Neural progenitor cell (in vitro differentiated cells): ENCODE measurements at regions not wholly inside any gene's neighbourhood (a gene's known extent, or its start where the extent isn't known, plus 50 kb on each side); places are given as distances from the start of the nearest gene placed in this dataset.

Source experiments
- DNase-seq: peaks from one replicate; pipeline ENCODE4 v3.0.0-alpha.2; 2016; ENCODE audit warnings: low spot score
- H2AFZ ChIP-seq: fragments of 200-600 bp; sonication (generic); replicated peaks from 2 replicates; pipeline ENCODE4 v1.6.1; 2016; ENCODE audit warnings: antibody characterized with exemption
- H3F3A ChIP-seq: fragments of 200-600 bp; sonication (generic); 2 replicates; pipeline ENCODE4 v1.6.1; 2016; ENCODE audit warnings: antibody characterized with exemption, low read depth
- H3K27ac ChIP-seq: fragments of 200-600 bp; sonication (generic); 2 replicates; pipeline ENCODE4 v1.5.1; 2016; ENCODE audit warnings: mild to moderate bottlenecking
- H3K27me3 ChIP-seq: fragments of 200-600 bp; sonication (generic); 2 replicates; pipeline ENCODE4 v1.6.1; 2016; ENCODE audit warnings: mild to moderate bottlenecking, moderate library complexity
- H3K36me3 ChIP-seq: fragments of 200-600 bp; sonication (generic); 2 replicates; pipeline ENCODE4 v1.5.1; 2016
- H3K4me1 ChIP-seq: fragments of 200-600 bp; sonication (generic); 2 replicates; pipeline ENCODE4 v1.6.1; 2016; ENCODE audit warnings: mixed run types
- H3K4me2 ChIP-seq: fragments of 200-600 bp; sonication (generic); 2 replicates; pipeline ENCODE4 v1.6.1; 2016
- H3K4me3 ChIP-seq: fragments of 200-600 bp; sonication (generic); 2 replicates; pipeline ENCODE4 v1.5.1; 2016
- H3K79me2 ChIP-seq: fragments of 200-600 bp; sonication (generic); 2 replicates; pipeline ENCODE4 v1.6.1; 2016; ENCODE audit warnings: low read depth
- H3K9ac ChIP-seq: fragments of 200-600 bp; sonication (generic); 2 replicates; pipeline ENCODE4 v1.6.1; 2016
- H3K9me3 ChIP-seq: fragments of 200-600 bp; sonication (generic); 2 replicates; pipeline ENCODE4 v1.5.1; 2016; ENCODE audit warnings: low read depth
- H4K20me1 ChIP-seq: fragments of 200-600 bp; sonication (generic); 2 replicates; pipeline ENCODE4 v1.6.1; 2016; ENCODE audit warnings: low read depth
- H3K27ac Mint-ChIP-seq: 3 replicates; pipeline ENCODE4 v1.8.0; 2021; ENCODE audit warnings: mixed read lengths
- H3K27me3 Mint-ChIP-seq: 2 replicates; pipeline ENCODE4 v1.8.0; 2022; ENCODE audit warnings: low read depth, mild to moderate bottlenecking, inconsistent platforms, moderate library complexity, mixed read lengths; ENCODE audit not compliant: insufficient read depth
- H3K36me3 Mint-ChIP-seq: 3 replicates; pipeline ENCODE4 v1.8.0; 2021; ENCODE audit warnings: mixed read lengths
- H3K4me1 Mint-ChIP-seq: 3 replicates; pipeline ENCODE4 v1.8.0; 2021; ENCODE audit warnings: mixed read lengths
- H3K4me3 Mint-ChIP-seq: 3 replicates; pipeline ENCODE4 v1.8.0; 2021; ENCODE audit warnings: mild to moderate bottlenecking, moderate library complexity, mixed read lengths
- H3K9me3 Mint-ChIP-seq: 3 replicates; pipeline ENCODE4 v1.8.0; 2020; ENCODE audit warnings: mixed read lengths
- CTCF ChIP-seq: fragments of 200-600 bp; sonication (generic); IDR thresholded peaks from 2 replicates; pipeline ENCODE4 v1.5.1; 2017; ENCODE audit warnings: antibody characterized with exemption, mild to moderate bottlenecking
- EZH2 ChIP-seq: fragments of 200-600 bp; sonication (generic); IDR thresholded peaks from 2 replicates; pipeline ENCODE4 v1.6.1; 2017; ENCODE audit warnings: antibody characterized with exemption, mild to moderate bottlenecking, moderate library complexity
- EZH2phosphoT487 ChIP-seq: fragments of 200-600 bp; sonication (generic); IDR thresholded peaks from 2 replicates; pipeline ENCODE4 v1.6.1; 2017; ENCODE audit warnings: antibody characterized with exemption

- Histone ChIP-seq H3K36me3 (no peaks in the 10 kb centered on the region), H3K9ac (no peak overlapping the region), H4K20me1 (no peaks in the 10 kb centered on the region), H2AFZ (no peak overlapping the region), H3K79me2 (no peaks in the 10 kb centered on the region), H3K4me1 (no peaks in the 10 kb centered on the region), H3K27ac (no peak overlapping the region), H3K4me3 (no peak overlapping the region), H3K27me3 (no peaks in the 10 kb centered on the region), H3K9me3 (no peaks in the 10 kb centered on the region), H3K4me2 (no peak overlapping the region), H3F3A (no peaks in the 10 kb centered on the region)
- Mint-ChIP-seq H3K4me1 (no peaks in the 10 kb centered on the region), H3K4me3 (no peak overlapping the region), H3K27ac (no peak overlapping the region), H3K36me3 (no peaks in the 10 kb centered on the region), H3K27me3 (no peaks in the 10 kb centered on the region), H3K9me3 (no peaks in the 10 kb centered on the region)
- TF ChIP-seq EZH2 = no peak
- no peak for TF ChIP-seq CTCF
- no peak for TF ChIP-seq EZH2phosphoT487
- DNase-seq = no peak
Measured at GRCh38 chr4:59127006-59127405, 2016.8 kb upstream of the IGFBP7 start.

DNA sequence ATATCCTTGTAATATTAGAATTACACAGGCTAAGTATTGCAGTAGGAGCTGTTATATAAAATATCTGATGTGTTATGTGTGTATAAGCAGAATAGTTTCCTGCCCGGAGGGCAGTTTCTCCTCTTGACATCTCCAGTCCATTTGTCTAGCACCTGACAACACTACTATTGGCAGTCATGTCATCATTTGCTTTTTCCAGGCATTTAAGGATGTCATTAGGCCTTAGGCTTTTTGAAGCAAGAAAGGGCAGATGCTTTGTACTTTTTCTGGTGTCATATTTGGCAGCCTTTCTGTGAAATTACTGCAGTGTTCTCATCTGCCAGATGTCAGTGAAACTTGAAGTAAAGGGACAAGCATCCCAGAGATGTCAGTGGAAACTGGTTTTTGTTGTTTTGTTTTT is 2017.6 kb upstream of the IGFBP7 start:
- TF ChIP-seq EZH2phosphoT487 (no peak), CTCF (no peak), EZH2 (no peak)
- Histone ChIP-seq H3K4me2 (no peak overlapping the region), H3F3A (no peaks in the 10 kb centered on the region), H3K9me3 (no peaks in the 10 kb centered on the region), H3K4me1 (no peaks in the 10 kb centered on the region), H4K20me1 (no peaks in the 10 kb centered on the region), H3K79me2 (no peaks in the 10 kb centered on the region), H3K27ac (no peak overlapping the region), H3K36me3 (no peaks in the 10 kb centered on the region), H2AFZ (no peak overlapping the region), H3K4me3 (no peak overlapping the region), H3K27me3 (no peaks in the 10 kb centered on the region), H3K9ac (no peak overlapping the region)
- H3K9me3 Mint-ChIP-seq = no peaks in the 10 kb centered on the region
- H3K27ac Mint-ChIP-seq = no peak overlapping the region
- H3K4me3 Mint-ChIP-seq = no peak overlapping the region
- H3K36me3 Mint-ChIP-seq = no peaks in the 10 kb centered on the region
- no peaks in the 10 kb centered on the region for H3K27me3 Mint-ChIP-seq
- DNase-seq = no peak
- H3K4me1 Mint-ChIP-seq = no peaks in the 10 kb centered on the region

- no peaks in the 10 kb centered on the region for H3K9me3 Mint-ChIP-seq
- no peak overlapping the region for H3K27ac ChIP-seq
- H3K9ac ChIP-seq = no peak overlapping the region
- no peaks in the 10 kb centered on the region for H3K27me3 ChIP-seq
- H3K4me3 ChIP-seq = no peak overlapping the region
- no peak overlapping the region for H2AFZ ChIP-seq
- no peaks in the 10 kb centered on the region for H3F3A ChIP-seq
- H4K20me1 ChIP-seq = no peaks in the 10 kb centered on the region
- no peaks in the 10 kb centered on the region for H3K79me2 ChIP-seq
- no peaks in the 10 kb centered on the region for H3K27me3 Mint-ChIP-seq
- H3K4me2 ChIP-seq = no peak overlapping the region
- no peaks in the 10 kb centered on the region for H3K36me3 Mint-ChIP-seq
- H3K4me1 Mint-ChIP-seq = no peaks in the 10 kb centered on the region
- H3K4me3 Mint-ChIP-seq = no peak overlapping the region
- H3K27ac Mint-ChIP-seq = no peak overlapping the region
- H3K36me3 ChIP-seq = no peaks in the 10 kb centered on the region
- H3K4me1 ChIP-seq = no peaks in the 10 kb centered on the region
- no peak for TF ChIP-seq EZH2phosphoT487
- peak; percentile 11 for TF ChIP-seq CTCF
- TF ChIP-seq EZH2 = no peak
- no peaks in the 10 kb centered on the region for H3K9me3 ChIP-seq
- no peak for DNase-seq
Measured at GRCh38 chr4:59135248-59135985, 2025.2 kb upstream of the IGFBP7 start.
